HG03045 (cell line): ENCODE measurements at regions not wholly inside any gene's neighbourhood (a gene's known extent, or its start where the extent isn't known, plus 50 kb on each side); places are given as distances from the start of the nearest gene placed in this dataset.

Experiments
- ATAC-seq: cut with Tn5 transposase; IDR thresholded peaks from one replicate; pipeline ENCODE4 v1.9.1; 2021; ENCODE audit warnings: mild to moderate bottlenecking, moderate library complexity; ENCODE audit not compliant: unreplicated experiment

GRCh38 chr13:40161351-40161810, 505.1 kb downstream of the FOXO1 start:
- no peak for ATAC-seq

DNA sequence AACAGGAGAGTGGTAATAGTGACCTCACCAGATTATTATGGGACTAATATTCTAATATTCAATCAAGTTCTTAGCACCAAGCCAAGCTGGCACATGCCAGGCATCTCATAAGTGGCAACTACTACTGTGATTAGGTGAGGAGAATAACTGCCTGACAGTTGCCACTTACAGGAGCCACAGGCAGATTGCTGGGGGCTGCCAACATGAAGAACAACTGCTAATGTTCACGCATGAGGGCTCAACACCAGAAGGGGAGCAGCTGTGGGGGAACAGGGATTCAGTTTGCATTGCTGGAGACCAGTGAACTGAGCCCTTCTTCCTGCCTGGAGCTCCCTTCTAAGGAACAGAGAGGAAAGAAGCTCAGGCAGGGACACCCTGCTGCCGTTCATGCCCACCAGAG, 504.5 kb downstream of the FOXO1 start:
- no peak for ATAC-seq

DNA sequence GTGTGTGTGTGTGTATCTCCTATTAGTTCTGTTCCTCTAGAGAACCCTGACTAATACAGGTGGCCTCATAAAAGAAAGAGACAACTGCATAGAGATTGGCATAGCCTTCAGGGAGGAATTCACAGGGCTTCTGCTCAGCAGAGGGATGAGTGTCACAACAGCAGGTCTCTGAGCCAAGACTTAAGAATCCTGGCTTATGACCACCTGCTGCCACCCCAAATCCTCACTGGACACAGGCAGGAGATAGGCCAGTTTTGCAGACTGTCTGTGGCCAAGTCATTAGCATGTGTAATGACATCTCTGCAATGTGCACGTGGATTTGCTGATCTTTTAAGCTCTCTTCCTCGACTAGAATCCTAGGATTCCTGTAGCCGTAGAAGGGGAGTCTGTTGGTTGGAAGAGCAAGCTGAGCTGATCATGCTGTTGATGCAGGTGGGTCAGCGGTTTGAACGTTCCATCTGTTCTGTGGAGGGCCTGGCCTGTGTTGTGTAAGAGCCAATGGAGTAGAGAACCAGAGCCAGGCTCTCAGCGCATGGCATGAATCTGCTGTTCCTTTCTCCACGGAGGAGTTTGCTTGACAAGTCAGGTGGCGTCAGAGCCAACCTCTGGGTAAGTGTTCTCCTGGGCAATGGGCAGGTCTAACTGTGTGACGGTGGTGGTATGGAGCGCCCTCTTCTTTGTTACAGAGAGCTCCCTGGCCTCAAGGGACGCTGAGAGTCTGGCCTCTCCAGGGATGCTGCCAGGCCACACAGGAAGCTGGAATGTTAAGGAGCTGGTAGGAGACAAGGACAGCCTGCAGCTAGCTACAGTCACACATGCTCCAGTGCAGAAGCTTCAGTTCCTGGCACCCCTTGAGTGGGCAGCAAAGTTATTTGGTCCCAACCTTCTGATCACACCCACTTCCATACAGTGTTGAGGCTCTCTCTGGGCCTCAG, 503.1 kb downstream of the FOXO1 start:
- ATAC-seq, result no peak

GRCh38 chr13:40164133-40164532, 502.3 kb downstream of the FOXO1 start:
- no peak for ATAC-seq

DNA sequence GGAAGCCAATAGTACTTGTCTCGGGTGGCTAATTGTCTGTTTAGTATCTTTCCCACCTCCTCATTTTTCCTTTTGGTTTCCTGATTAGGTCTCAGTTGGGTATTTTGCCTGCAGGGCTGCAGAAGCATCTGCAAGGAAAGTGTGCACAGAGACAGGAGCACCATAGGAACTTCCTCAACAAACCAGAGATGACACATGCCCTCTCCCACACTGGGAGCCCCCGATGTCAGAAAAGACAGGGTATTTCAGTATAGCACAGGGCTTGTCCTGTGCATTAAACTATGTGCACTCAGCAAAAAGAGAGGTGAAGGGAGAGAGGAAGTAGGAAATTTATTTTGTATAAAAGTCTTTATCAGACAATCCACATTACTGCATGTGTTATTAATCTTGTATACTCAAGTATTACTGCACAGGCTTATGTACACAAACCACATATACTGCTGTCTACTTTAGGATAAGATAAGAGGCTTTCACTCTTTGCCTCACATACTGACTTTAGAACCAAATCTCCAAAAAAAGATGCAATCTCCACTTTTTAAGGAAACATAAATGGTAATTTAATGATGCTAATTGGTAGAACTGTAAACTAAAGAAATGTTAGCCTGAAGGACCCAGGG, 501.0 kb downstream of the FOXO1 start:
- ATAC-seq, result no peak

- ATAC-seq, result no peak
Measured at GRCh38 chr13:40167327-40167726, 499.1 kb downstream of the FOXO1 start.

DNA sequence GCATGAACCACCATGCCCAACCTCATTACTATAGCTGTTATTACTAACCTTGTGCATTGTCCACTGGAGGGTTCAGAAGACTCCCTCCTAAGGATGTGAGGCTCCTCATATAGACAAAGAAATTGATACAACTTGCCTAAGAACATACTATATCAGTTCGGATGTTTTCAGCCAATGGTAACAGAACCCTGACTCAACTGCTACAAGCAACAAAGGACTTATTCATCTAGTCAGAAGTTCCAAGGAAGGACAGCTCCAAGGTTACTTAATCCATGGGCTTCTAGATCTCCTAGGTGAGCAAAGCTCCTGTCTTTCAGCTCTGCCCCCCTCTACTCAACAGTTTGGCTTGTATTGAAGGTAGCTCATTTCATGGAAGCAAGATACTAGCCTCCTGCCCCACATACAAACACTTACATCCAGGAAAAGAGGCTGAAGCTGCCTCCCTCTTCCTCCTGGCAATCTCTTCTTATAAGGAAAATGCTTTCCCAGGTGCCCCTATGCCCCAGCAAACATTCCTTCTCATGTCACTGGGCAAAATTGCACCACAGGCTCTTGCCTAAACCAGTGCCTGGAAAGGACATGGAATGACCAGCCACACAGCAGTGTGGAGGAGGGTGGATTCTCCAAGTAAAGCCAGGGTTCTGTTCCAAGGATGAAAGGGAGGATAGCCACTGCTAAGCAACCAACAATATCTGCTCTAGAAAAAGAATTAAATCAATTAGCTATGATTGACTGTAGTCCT, 497.8 kb downstream of the FOXO1 start:
- ATAC-seq, result no peak

- no peak for ATAC-seq
Measured at GRCh38 chr13:40169476-40169875, 497.0 kb downstream of the FOXO1 start.

- ATAC-seq, result no peak
Measured at GRCh38 chr13:40170091-40170490, 496.4 kb downstream of the FOXO1 start.

GRCh38 chr13:40170982-40171381, 495.5 kb downstream of the FOXO1 start:
- ATAC-seq, result no peak

DNA sequence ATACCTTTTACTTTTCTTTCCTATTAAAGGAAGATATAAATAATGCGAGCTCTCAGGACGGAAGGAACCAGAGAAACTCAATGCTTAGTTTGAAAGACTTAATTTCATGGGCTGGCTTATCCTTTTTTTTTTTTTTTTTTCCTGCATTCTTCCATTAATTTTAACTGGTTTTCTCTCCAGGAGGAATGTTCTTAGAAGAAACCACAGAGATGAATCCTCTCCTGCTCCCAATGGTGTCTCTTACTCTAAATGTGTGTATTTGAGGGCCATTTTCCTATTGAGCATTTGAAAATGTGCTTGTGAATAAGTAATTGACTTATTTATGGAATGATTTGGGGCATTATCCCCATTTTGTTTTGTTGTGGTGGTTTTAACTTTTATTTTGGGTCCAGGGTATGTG, 494.9 kb downstream of the FOXO1 start:
- ATAC-seq, result no peak

DNA sequence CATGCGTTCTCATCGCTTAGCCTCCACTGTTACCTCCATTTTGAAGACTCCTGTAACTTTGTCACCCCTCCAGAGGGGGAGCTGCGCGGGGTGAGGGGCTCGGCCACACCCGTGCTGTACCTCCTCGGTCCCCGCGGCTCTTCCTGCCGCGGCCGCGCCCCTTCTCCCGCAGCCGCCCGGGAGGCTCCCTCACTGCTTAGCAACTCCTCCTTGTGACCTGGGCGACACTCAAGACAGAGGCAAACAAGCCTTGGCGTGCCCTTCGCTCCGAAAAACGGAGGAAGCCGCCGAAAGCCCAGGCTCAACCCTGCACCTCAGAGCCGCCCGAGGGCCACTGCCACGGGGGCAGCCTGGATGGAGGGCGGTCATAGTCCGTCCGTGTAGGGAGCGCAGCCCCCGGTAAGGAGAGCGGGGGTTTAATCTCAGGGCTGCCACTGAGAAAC, 494.3 kb downstream of the FOXO1 start:
- ATAC-seq, result no peak

- no peak for ATAC-seq
Measured at GRCh38 chr13:40172878-40173277, 493.6 kb downstream of the FOXO1 start.

DNA sequence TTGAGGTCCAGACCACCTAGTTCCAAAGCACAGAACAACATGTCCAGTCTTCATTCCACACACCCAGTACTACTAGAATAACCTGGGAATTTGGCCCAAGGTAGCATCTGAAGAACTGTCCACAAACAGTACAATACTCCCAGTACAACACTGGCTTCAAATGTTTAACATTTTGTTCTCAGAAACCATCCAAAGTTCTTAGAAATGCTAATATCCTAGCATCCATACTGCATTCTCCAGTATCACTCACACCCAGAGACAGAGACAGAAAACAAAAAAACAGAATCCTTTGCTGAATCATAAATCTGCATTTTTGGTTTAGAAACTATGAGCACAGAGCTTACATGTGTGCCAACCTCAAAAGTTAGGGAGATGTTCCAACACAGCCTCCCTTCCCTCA, 490.8 kb downstream of the FOXO1 start:
- no peak for ATAC-seq

- ATAC-seq, result no peak
Measured at GRCh38 chr13:40176242-40176641, 490.2 kb downstream of the FOXO1 start.

DNA sequence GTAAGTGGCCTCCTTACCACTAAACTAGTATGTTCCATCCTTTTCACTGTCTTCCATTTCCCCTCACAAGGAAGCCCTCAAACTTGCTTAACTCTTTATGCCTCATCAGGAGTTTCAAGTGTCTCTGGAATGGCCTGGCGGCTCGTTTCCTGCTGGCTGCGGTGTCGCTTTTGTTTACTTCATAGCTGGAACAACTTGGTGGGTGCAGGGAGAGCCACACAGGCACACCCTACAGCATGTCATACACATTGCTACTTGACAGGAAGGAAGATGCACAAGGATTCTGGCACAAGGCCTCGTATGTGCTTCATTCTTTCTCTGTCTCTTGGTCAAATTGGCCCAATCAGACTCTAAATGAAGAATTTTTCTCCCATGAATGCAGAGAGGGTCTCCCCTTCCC, 488.3 kb downstream of the FOXO1 start:
- ATAC-seq, result no peak

DNA sequence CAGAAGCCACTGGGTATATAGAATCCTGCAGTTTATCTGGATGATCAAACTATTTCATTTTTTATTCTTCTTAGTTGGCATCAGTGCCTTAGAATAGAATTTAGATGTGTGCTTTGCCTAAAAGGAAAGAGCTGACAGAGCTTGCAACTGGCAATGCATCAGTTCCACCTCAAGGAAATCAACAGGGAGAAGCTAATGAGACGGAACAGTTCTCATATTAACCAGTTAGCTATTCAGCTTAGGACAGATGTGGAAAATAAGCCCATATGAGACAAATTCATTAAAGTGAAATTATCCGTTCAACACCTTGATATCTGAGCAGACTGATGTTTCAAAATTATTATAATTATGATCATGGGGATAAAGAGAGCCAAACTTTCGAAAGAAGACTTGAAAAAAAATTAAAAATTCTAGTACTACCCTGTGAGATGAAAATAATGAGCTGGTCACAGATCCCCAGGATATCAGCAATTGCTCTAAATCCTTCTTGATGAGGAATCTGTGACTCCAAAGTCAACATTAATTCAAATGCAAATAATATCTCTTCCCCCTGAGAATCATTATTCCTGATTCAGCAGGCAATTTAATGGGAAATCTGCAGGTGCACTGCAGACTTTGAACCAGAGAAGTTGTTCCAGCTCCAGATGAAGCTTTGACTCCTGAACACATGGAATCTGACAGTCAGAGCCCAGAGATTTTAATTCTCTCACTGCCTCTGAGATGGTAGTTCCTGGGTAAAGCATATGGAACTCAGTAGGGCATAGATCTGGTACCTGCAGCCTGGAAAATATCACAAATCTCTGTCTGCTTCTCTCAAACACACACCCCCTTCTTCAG, 486.8 kb downstream of the FOXO1 start:
- ATAC-seq, result no peak

DNA sequence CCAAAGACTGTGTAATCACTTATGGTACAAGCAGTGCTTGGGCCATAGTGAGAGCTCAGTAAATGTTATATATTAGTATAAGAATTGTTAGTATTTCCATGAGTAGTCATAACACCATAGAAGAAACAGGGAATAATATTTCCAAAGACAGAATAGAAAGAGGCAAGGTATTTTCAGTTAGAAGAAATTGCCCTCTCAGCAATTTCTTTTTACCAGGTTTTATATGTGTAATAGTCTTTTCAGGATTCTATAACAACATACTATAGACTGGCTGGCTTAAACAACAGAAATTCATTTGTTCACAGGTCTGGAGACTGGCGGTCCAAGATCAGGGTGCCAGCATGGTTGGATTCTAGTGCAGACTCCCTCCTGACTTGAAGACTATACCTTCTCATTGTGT, 485.7 kb downstream of the FOXO1 start:
- no peak for ATAC-seq

- ATAC-seq, result no peak
Measured at GRCh38 chr13:40181203-40181845, 485.1 kb downstream of the FOXO1 start.

DNA sequence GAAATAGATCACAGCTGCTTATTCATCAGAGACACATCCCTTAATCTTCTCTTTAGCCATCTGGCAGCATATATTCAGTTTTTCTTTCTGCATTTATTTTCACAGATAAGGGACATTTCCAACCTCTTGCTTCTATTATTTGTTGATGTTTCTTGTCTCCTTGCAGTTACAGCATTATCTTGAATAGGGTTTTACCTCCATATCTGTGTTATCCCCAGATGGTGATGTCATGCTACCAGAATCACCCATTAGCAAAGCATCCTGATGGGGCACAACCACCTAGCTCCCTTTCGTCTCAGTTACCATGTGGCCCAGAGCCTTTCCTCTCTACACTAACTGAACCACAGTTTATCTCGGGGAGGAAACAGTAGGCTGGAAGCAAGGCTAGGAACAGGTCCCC, 483.9 kb downstream of the FOXO1 start:
- ATAC-seq, result no peak
